Endothelial cell of umbilical vein (primary cell): ENCODE measurements at regions not wholly inside any gene's neighbourhood (a gene's known extent, or its start where the extent isn't known, plus 50 kb on each side); places are given as distances from the start of the nearest gene placed in this dataset.

Source experiments
- BruUV-seq: library from RNA; stranded (reverse); fragments of 400-500 nt; replicated peaks from 2 replicates; lab custom pipeline; 2021; lab: Mats Ljungman, UMichigan
- CTCF ChIA-PET: fragments of 300-600, 350-600 bp; sonication (Branson Sonifier 250); formaldehyde crosslinking; loops from one replicate; lab custom pipeline; 2021; ENCODE audit warnings: antibody characterized with exemption, inconsistent platforms; lab: Charles Lee
- POLR2A ChIA-PET: fragments of 300-600, 350-600 bp; sonication (Branson Sonifier 250); formaldehyde crosslinking; loops from one replicate; lab custom pipeline; 2021; ENCODE audit warnings: antibody characterized with exemption, inconsistent platforms; lab: Charles Lee
- DNase-seq: peaks from one replicate; pipeline ENCODE4 v3.0.0-alpha.2; 2011; ENCODE audit warnings: low read depth, low spot score
- FAIRE-seq: peaks from 2 replicates; lab custom pipeline; 2011; peaks lifted over from hg19 to GRCh38; lab: Jason Lieb, UNC
- H2AFZ ChIP-seq: 2 replicates; pipeline ENCODE4 v1.6.0; 2012; ENCODE audit warnings: low read depth, low read length, control low read depth, inconsistent platforms
- H3K27ac ChIP-seq: 2 replicates; pipeline ENCODE4 v1.5.1; 2011; ENCODE audit warnings: low read depth, mild to moderate bottlenecking, control low read depth, low read length, moderate library complexity; ENCODE audit not compliant: insufficient read depth
- H3K27me3 ChIP-seq, 2 experiments: 2 replicates each; pipeline versions ENCODE4 v1.6.0 to v1.6.1; 2011; ENCODE audit warnings: low read length in 2 of 2, mixed read lengths in 1 of 2; ENCODE audit not compliant: control insufficient read depth in 2 of 2, insufficient read depth in 2 of 2
- H3K36me3 ChIP-seq, 2 experiments: 2 replicates in 1 of 2; 3 replicates in 1 of 2; pipeline ENCODE4 v1.5.1; 2011; ENCODE audit warnings: low read length in 2 of 2, mild to moderate bottlenecking in 1 of 2, moderate library complexity in 1 of 2; ENCODE audit not compliant: control insufficient read depth in 2 of 2, insufficient read depth in 2 of 2; ENCODE audit errors: extremely low read depth in 1 of 2
- H3K4me1 ChIP-seq: 3 replicates; pipeline ENCODE4 v1.5.1; 2011; ENCODE audit warnings: mild to moderate bottlenecking, low read length; ENCODE audit not compliant: control insufficient read depth, insufficient read depth; ENCODE audit errors: extremely low read depth
- H3K4me2 ChIP-seq: 2 replicates; pipeline ENCODE4 v1.6.1; 2011; ENCODE audit warnings: low read length, control low read depth, mixed read lengths; ENCODE audit not compliant: insufficient read depth
- H3K4me3 ChIP-seq, 3 experiments: fragments of 200-600 bp in 1 of 3; sonication (generic), shearing (Covaris generic) in 1 of 3; replicated peaks in 1 of 3; 2 replicates each; pipeline ENCODE4 v1.5.1; 2011 to 2016; ENCODE audit warnings: control low read depth in 3 of 3, low read length in 3 of 3, mild to moderate bottlenecking in 2 of 3, inconsistent platforms in 1 of 3, low read depth in 1 of 3, moderate library complexity in 1 of 3; ENCODE audit not compliant: insufficient read depth in 1 of 3
- H3K79me2 ChIP-seq: 2 replicates; pipeline ENCODE4 v1.6.0; 2012; ENCODE audit warnings: low read length, inconsistent platforms; ENCODE audit not compliant: control insufficient read depth, insufficient read depth
- H3K9ac ChIP-seq: replicated peaks from 2 replicates; pipeline ENCODE3; 2011; ENCODE audit warnings: low read length, control low read depth; ENCODE audit not compliant: insufficient read depth; ENCODE audit errors: extremely low read depth
- H3K9me1 ChIP-seq: replicated peaks from 3 replicates; pipeline ENCODE4 v1.6.0; 2011; ENCODE audit warnings: mild to moderate bottlenecking, low read length; ENCODE audit not compliant: control insufficient read depth, insufficient read depth; ENCODE audit errors: extremely low read depth
- H3K9me3 ChIP-seq: replicated peaks from 2 replicates; pipeline ENCODE4 v1.5.1; 2012; ENCODE audit warnings: low read length, inconsistent platforms; ENCODE audit not compliant: control insufficient read depth, insufficient read depth
- H4K20me1 ChIP-seq: replicated peaks from 2 replicates; pipeline ENCODE3; 2011; ENCODE audit warnings: mild to moderate bottlenecking, low read length; ENCODE audit not compliant: control insufficient read depth, insufficient read depth; ENCODE audit errors: extremely low read depth
- CTCF ChIP-seq, 2 donors: IDR thresholded peaks; 1 replicate in 1 of 2; 2 replicates in 1 of 2; pipeline ENCODE4 v1.5.1; 2011; ENCODE audit warnings: low read length in 2 of 2, mild to moderate bottlenecking in 2 of 2, moderate library complexity in 2 of 2, control low read depth in 1 of 2, inconsistent platforms in 1 of 2, low read depth in 1 of 2; ENCODE audit not compliant: insufficient read depth in 1 of 2; ENCODE audit errors: extremely low read depth in 1 of 2
- EZH2 ChIP-seq: IDR thresholded peaks from 2 replicates; pipeline ENCODE4 v1.6.1; 2012; ENCODE audit warnings: borderline replicate concordance, low read depth, mild to moderate bottlenecking, moderate library complexity, low read length, inconsistent platforms; ENCODE audit not compliant: severe bottlenecking
- FOS ChIP-seq: IDR thresholded peaks from 2 replicates; pipeline ENCODE4 v1.6.1; 2011; ENCODE audit warnings: mild to moderate bottlenecking, low read length, moderate library complexity, borderline replicate concordance; ENCODE audit not compliant: insufficient read depth
- GATA2 ChIP-seq: IDR thresholded peaks from 2 replicates; pipeline ENCODE4 v1.7.0; 2011; ENCODE audit warnings: low read depth, mild to moderate bottlenecking, moderate library complexity, mixed read lengths, low read length; ENCODE audit not compliant: insufficient read length, insufficient read depth
- JUN ChIP-seq: IDR thresholded peaks from 2 replicates; pipeline ENCODE4 v1.6.1; 2011; ENCODE audit warnings: borderline replicate concordance, low read depth; ENCODE audit not compliant: insufficient read length, insufficient read depth
- MYC ChIP-seq: IDR thresholded peaks from one replicate; pipeline ENCODE4 v1.6.1; 2011; ENCODE audit warnings: mild to moderate bottlenecking, low read depth, low read length
- POLR2A ChIP-seq: IDR thresholded peaks from 2 replicates; pipeline ENCODE4 v1.6.1; 2012; ENCODE audit warnings: low read depth, mild to moderate bottlenecking, control low read depth, low read length
- POLR2AphosphoS5 ChIP-seq: IDR thresholded peaks from 2 replicates; pipeline ENCODE4 v1.6.1; 2012; ENCODE audit warnings: low read depth, mild to moderate bottlenecking, control low read depth, low read length, moderate library complexity; ENCODE audit not compliant: insufficient read depth
- dilution Hi-C: fragments of 300-500 bp; cut with MboI; formaldehyde crosslinking; loops from one replicate; pipeline ENCODE4 v1.15.0; 2019; ENCODE audit warnings: low sequenced_read_pairs; ENCODE audit not compliant: extremely low pct_ligation_motif_present
- intact Hi-C: fragments of 100-400 bp; cut with micrococcal nuclease; formaldehyde crosslinking; loops from one replicate; pipeline ENCODE4 v1.10.0; 2022
- TF ChIP-seq, protein P1 (sequence below): IDR thresholded peaks from 2 replicates; pipeline ENCODE4 v1.6.1; 2011; ENCODE audit not compliant: insufficient read depth, insufficient read length

GRCh38 chr5:158277276-158277675, 418.3 kb upstream of the CLINT1 start:
- Histone ChIP-seq H3K79me2 (no peaks in the 10 kb centered on the region), H3K36me3 (no peaks in the 10 kb centered on the region), H3K27ac (no peak overlapping the region), H3K27me3 (no peaks in the 10 kb centered on the region), H3K9me1 (no peaks in the 10 kb centered on the region), H3K9ac (no peak overlapping the region), H3K4me3 (no peak overlapping the region), H4K20me1 (no peaks in the 10 kb centered on the region), H3K4me1 (no peaks in the 10 kb centered on the region), H2AFZ (no peak overlapping the region), H3K9me3 (no peaks in the 10 kb centered on the region), H3K4me2 (no peak overlapping the region)
- DNase-seq (no peak), FAIRE-seq (no peak)
- ChIA-PET POLR2A (no interaction called here), CTCF (no interaction called here)
- BruUV-seq, result no TSS peak
- TF ChIP-seq POLR2A (no peak), FOS (no peak), EZH2 (no peak), MYC (no peak), CTCF (IDR thresholded peaks at IDR 0.05; ENCODE audit: extremely low read depth in 1 of 2, insufficient read depth in 1 of 2, low read depth in 1 of 2, low read length in 2 of 2) (no peak), JUN (no peak), GATA2 (no peak), POLR2AphosphoS5 (no peak)
- TF ChIP-seq, protein P1, sequence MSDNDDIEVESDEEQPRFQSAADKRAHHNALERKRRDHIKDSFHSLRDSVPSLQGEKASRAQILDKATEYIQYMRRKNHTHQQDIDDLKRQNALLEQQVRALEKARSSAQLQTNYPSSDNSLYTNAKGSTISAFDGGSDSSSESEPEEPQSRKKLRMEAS, result no peak
- dilution Hi-C loops, result no loop called here
- intact Hi-C loops, result loop anchor here (1.0 kb wide), 1 partner anchor 21 kb away; no protein-coding TSS in a partner anchor
